ENCODE measurements at regions not wholly inside any gene's neighbourhood (a gene's known extent, or its start where the extent isn't known, plus 50 kb on each side); places are given as distances from the start of the nearest gene placed in this dataset.

DNA sequence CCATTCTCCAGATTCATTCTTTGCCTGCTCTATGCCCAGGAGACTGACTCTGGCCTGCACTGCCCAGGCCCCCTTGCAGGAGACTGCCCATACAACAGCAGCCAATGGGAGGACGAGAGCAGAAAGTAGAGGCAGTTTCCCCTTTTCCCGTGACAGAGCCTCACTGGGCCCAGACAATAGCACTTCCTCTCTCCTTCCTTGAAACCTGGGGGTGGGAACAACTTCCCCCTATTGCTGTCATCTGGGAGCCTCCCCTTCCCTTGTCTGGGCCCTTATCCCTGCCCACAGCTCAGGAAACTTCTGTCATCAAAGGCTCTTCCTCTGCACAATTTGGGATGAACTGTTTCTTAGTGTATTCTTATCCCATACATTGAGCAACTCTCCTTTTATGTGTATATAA, 60.8 kb upstream of the KCNJ15 start:
- no peak for DNase-seq (ENCODE audit: low spot score)

GRCh38 chr21:38202811-38203210, 54.0 kb upstream of the KCNJ15 start:
- DNase-seq (ENCODE audit: low spot score) = no peak

GRCh38 chr21:38203229-38203628, 53.6 kb upstream of the KCNJ15 start:
- DNase-seq (ENCODE audit: low spot score) = no peak

DNA sequence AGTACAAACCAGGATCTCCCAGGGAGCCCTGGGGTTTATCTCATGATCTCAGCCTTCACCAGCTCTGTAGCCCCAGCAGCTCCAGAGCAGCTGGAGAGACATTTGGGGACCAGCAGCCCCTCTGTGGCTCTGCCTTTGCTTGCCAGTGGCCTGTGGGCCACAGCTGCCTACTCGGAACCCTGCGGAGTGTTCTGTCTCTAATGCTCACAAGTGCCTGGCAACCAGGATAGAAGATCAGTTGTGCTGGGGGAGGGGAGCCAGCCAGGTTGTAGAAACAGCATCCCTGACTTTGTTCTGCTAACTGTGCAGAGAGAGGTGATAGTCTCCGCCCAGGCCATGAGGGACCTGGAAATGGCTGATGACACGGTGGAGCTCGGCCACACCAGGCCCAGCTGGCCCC, 50.9 kb upstream of the KCNJ15 start:
- DNase-seq (ENCODE audit: low spot score) = no peak

DNA sequence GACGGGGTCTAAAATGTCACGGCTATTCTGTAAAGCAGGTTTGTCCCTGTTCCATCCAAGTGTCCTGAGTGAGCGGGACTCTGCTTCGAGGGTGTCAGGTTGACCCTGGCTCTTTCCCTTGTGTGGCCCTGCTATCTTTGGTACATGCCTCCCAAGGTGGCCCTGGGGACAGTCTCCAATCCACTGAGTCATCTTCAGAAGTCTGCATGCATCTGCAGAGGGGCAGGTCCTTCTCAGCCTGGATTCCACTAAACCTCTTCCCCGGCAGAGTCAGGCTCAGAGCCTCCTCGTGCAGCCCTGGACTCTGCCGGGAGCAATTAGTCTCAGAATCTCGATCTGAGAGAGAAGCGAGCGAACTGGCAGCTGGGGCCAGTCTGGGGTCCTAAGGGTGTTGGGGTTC, 50.1 kb upstream of the KCNJ15 start:
- no peak for DNase-seq (ENCODE audit: low spot score)
